ENCODE measurements at regions not wholly inside any gene's neighbourhood (a gene's known extent, or its start where the extent isn't known, plus 50 kb on each side); places are given as distances from the start of the nearest gene placed in this dataset.

- TF ChIP-seq CTCF (IDR thresholded peaks at IDR 0.05; ENCODE audit: low read length): no peak
- TF ChIP-seq EZH2 (IDR thresholded peaks at IDR 0.05; ENCODE audit: borderline replicate concordance, low read length): no peak
Measured at GRCh38 chr6:22108199-22108598, 188.6 kb downstream of the PRL start.

All from OCI-LY1 (cell line).